OCI-LY7 (cell line): ENCODE measurements at regions not wholly inside any gene's neighbourhood (a gene's known extent, or its start where the extent isn't known, plus 50 kb on each side); places are given as distances from the start of the nearest gene placed in this dataset.
"Not testable (repeated sequence)": the region's sequence is repeated elsewhere in the genome, so short reads cannot be mapped to it uniquely, and the experiment has no call there.

ENCODE experiments used
- CTCF ChIP-seq: fragments of 200-600 bp; sonication (generic); conservative IDR thresholded peaks from 2 replicates; pipeline ENCODE4 v1.5.1; 2014; ENCODE audit warnings: mild to moderate bottlenecking, antibody characterized with exemption, low read length, moderate library complexity, mixed read lengths
- EZH2phosphoT487 ChIP-seq: fragments of 200-600 bp; sonication (generic); IDR thresholded peaks from 2 replicates; pipeline ENCODE4 v1.6.1; 2018; ENCODE audit warnings: low read depth, borderline replicate concordance, mild to moderate bottlenecking, mixed run types, antibody characterized with exemption, low read length, moderate library complexity, mixed read lengths

GRCh38 chr15:24305643-24306042, 369.9 kb upstream of the NPAP1 start:
- TF ChIP-seq CTCF, EZH2phosphoT487: not testable (repeated sequence)
